SK-N-SH (cell line): ENCODE measurements at regions not wholly inside any gene's neighbourhood (a gene's known extent, or its start where the extent isn't known, plus 50 kb on each side); places are given as distances from the start of the nearest gene placed in this dataset.

Experiments used
- EP300 ChIP-seq, 2 experiments: IDR thresholded peaks; 2 replicates each; pipeline versions ENCODE4 v1.4.0 to v1.6.1; 2012; ENCODE audit warnings: borderline replicate concordance in 1 of 2, low read depth in 1 of 2, low read length in 1 of 2
- EZH2phosphoT487 ChIP-seq: fragments of 200-600 bp; sonication (generic); IDR thresholded peaks from 2 replicates; pipeline ENCODE4 v1.6.1; 2017; ENCODE audit warnings: low read depth, mixed run types, mild to moderate bottlenecking, antibody characterized with exemption, moderate library complexity, borderline replicate concordance
- FOXM1 ChIP-seq: IDR thresholded peaks from 2 replicates; pipeline ENCODE4 v1.4.0; 2012; ENCODE audit warnings: low read depth, mild to moderate bottlenecking
- GABPA ChIP-seq: IDR thresholded peaks from 2 replicates; pipeline ENCODE4 v1.4.0; 2012; ENCODE audit warnings: low read depth, mild to moderate bottlenecking
- MXI1 ChIP-seq: IDR thresholded peaks from 2 replicates; pipeline ENCODE4 v1.6.1; 2012; ENCODE audit warnings: mild to moderate bottlenecking, low read depth, low read length, improper control_type of control experiment
- POLR2AphosphoS5 ChIP-seq: IDR thresholded peaks from 2 replicates; pipeline ENCODE4 v1.6.1; 2012; ENCODE audit warnings: low read depth, low read length
- RAD21 ChIP-seq: IDR thresholded peaks from 2 replicates; pipeline ENCODE4 v1.6.1; 2012; ENCODE audit warnings: mild to moderate bottlenecking, low read length
- REST ChIP-seq: IDR thresholded peaks from 2 replicates; pipeline ENCODE4 v1.6.1; 2012; ENCODE audit warnings: mild to moderate bottlenecking, low read depth, low read length, moderate library complexity
- RXRA ChIP-seq: IDR thresholded peaks from 2 replicates; pipeline ENCODE4 v1.4.0; 2012; ENCODE audit warnings: low read depth, mild to moderate bottlenecking, borderline replicate concordance
- TF ChIP-seq, protein P1 (sequence below): fragments of 200-600 bp; sonication (generic); IDR thresholded peaks from 2 replicates; pipeline ENCODE4 v1.6.1; 2017; ENCODE audit warnings: antibody characterized with exemption, mild to moderate bottlenecking, moderate library complexity
- TF ChIP-seq, protein P2 (sequence below): IDR thresholded peaks from 2 replicates; pipeline ENCODE4 v1.4.0; 2012; ENCODE audit warnings: low read depth, borderline replicate concordance

- TF ChIP-seq EP300 (IDR thresholded peaks at IDR 0.05; ENCODE audit: borderline replicate concordance in 1 of 2, low read depth in 1 of 2, low read length in 1 of 2) (no peak), EZH2phosphoT487 (no peak), FOXM1 (no peak), GABPA (no peak), RXRA (no peak), POLR2AphosphoS5 (no peak), REST (no peak), MXI1 (no peak), RAD21 (no peak)
- TF ChIP-seq, protein P1, sequence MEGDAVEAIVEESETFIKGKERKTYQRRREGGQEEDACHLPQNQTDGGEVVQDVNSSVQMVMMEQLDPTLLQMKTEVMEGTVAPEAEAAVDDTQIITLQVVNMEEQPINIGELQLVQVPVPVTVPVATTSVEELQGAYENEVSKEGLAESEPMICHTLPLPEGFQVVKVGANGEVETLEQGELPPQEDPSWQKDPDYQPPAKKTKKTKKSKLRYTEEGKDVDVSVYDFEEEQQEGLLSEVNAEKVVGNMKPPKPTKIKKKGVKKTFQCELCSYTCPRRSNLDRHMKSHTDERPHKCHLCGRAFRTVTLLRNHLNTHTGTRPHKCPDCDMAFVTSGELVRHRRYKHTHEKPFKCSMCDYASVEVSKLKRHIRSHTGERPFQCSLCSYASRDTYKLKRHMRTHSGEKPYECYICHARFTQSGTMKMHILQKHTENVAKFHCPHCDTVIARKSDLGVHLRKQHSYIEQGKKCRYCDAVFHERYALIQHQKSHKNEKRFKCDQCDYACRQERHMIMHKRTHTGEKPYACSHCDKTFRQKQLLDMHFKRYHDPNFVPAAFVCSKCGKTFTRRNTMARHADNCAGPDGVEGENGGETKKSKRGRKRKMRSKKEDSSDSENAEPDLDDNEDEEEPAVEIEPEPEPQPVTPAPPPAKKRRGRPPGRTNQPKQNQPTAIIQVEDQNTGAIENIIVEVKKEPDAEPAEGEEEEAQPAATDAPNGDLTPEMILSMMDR: no peak
- TF ChIP-seq, protein P2, sequence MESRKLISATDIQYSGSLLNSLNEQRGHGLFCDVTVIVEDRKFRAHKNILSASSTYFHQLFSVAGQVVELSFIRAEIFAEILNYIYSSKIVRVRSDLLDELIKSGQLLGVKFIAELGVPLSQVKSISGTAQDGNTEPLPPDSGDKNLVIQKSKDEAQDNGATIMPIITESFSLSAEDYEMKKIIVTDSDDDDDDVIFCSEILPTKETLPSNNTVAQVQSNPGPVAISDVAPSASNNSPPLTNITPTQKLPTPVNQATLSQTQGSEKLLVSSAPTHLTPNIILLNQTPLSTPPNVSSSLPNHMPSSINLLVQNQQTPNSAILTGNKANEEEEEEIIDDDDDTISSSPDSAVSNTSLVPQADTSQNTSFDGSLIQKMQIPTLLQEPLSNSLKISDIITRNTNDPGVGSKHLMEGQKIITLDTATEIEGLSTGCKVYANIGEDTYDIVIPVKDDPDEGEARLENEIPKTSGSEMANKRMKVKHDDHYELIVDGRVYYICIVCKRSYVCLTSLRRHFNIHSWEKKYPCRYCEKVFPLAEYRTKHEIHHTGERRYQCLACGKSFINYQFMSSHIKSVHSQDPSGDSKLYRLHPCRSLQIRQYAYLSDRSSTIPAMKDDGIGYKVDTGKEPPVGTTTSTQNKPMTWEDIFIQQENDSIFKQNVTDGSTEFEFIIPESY: no peak
Observed at GRCh38 chr10:131642966-131643365, 257.8 kb upstream of the PPP2R2D start.
